Ammon's horn (tissue), 1 donor: ENCODE measurements at regions not wholly inside any gene's neighbourhood (a gene's known extent, or its start where the extent isn't known, plus 50 kb on each side); places are given as distances from the start of the nearest gene placed in this dataset.
"Not testable (repeated sequence)": the region's sequence is repeated elsewhere in the genome, so short reads cannot be mapped to it uniquely, and the experiment has no call there.

Source experiments
- DNase-seq: peaks from one replicate; pipeline ENCODE4 v3.0.0-alpha.2; 2016; ENCODE audit warnings: low spot score

DNA sequence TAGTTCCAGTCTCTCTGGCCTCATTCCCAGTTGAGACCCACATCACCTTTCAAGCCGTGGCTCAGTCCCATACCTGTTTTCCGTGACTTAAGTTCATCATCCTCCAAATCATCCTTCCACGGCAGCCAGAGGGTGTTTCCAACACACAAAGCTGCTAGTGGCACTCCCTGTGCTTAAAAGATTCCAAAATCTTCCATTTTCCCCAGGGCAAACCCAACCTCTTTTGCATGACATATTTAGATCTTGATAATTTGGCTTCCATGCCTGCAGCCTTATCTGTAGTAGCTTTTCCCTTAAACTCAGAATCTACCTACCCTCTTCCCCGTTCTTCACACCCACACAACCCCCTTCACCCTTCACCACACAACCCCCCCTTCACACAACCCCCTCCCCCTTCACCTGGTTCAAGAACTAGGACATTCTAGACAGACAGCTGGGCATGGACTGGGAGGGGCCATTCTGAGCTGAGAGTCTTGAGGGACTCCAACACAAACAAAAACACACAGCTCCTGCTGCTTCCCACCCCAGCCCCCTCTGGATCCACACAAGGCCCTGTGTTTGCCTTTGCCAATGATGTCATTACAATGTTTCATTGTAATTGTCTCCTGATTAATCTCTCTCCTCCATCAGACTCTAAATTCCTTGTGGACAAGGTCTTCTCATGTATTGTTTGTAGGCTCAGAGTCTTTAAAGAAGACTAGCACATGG lies 268.2 kb downstream of the SH3GL2 start:
- DNase-seq: no peak

DNA sequence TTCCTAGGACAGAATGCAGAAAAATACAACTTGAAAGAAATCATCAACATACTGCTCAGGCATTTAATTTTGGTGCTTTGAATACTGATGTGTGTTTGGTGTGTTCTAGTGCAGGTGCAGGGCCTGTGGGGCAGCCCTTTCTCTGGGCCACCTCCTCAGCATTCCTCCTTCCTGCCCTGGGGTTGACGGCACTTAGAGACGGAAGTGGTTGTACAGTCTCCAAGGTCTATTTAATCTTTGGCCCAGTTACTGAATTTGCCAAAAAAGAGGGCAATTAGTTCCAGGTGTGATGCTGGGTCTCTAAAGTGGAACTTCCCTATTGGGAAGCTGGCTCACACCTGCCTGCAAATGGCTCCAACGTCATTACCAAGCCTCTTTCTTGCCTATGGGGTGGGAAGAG lies 269.0 kb downstream of the SH3GL2 start:
- DNase-seq: no peak

DNA sequence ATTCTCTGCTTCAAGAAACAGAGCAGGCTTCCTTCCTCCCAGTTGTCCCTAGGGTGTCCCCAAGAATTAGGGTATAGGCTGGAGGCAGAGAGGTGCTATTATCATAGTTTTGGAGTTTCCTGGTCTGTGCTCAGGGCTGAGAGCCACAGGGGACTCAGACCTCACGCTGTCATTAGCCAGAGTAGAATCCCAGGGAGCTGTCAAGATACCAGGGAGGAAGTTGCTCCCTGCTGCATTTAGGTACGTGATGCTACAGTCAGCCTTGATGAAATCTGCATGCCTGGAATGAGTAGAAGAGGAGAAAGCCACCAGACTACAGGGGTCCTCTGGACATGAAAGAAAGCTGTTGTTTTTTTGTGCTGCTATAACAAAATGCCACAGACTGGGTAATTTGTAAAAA lies 273.2 kb downstream of the SH3GL2 start:
- DNase-seq: no peak

DNA sequence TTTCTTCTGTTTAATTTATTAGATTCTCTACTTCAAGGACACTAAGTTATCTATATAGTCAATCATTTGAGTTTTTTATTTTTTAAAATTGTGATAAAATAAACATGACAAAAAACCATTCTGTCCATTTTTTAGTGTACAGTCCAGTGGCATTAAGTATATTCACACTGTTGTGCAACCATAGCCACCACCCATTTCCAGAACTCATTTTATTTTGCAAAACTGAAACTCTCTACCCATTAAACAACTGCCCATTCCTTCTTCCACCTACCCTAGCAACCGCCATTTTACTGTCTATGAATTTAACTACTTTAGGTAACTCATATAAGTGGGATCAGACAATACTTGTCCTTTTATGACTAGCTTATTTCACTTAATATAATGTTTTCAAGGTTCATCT lies 275.6 kb downstream of the SH3GL2 start:
- no peak for DNase-seq

DNA sequence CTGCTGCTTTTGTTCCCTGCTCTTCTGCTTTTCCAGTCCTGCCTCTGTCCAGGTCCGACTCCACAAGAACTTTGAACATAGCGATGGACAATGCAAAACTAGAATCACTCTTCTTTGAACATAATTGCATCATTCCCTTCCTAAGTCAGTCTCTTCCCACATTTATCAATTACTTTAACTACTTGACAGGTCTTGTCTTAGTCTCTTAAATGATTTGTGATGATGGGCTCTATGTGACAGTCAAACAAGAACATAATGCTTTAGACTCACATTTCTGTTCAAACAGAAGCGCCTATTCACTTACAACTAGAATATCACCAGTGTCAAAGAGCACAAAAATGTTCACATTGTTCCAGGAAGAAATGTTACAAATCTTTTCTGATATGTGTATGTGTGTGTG lies 278.1 kb downstream of the SH3GL2 start:
- no peak for DNase-seq

DNA sequence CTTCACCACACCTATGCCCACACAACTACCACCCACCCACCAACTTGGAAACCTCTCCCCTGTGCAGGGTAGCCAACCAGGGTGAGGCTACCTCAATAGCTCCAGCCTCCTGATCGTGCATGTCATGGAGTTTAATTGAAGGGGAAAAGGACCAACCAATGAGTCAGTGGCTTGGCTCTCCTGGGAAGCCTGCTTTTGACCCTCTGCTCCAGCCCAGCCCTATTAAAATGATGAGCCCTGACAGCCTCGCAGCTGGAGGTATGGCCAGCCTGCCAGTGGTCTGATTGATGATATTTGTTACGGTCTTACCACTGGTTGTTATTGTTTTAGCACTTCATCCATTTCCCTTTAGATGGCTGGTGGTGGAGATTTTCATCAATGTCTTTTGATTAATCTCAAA lies 280.4 kb downstream of the SH3GL2 start:
- no peak for DNase-seq

DNA sequence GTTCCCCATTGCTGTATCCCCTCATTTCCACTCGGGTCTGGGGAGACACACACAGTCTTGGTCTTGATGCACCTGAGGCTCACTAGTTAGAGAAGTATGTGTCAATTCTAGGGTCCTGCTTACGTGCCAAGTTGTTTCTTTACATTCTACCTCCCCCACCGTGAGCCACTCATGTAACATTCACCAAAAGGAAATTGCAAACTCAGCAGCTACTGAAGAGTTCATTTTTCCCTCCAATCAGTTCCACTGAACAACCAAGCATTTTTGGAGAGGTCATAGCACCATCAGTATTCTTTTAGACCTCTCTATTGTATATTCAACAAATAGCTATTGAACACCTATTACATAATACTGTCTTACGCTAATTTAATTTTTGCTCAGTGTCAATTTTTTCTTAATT lies 281.1 kb downstream of the SH3GL2 start:
- DNase-seq: no peak

DNA sequence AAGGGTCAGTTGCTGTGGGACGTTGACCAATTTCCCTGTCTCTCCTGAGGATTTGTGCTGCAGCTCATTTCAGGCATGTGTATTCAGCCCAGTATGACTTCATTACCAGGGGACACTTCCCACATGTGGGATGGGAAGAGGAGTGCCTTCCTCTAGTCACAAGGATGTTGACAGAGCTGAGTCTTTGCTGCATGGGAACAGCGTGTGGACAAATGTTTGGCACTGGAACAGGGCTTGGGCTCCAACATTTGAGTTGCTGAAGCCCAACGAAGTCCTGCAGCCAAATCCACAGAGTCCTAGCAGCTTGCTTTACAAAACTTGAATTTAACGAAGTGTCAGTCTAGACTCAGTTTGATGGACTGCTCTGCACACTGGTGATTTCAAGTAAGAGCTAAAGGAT lies 283.2 kb downstream of the SH3GL2 start:
- no peak for DNase-seq

DNA sequence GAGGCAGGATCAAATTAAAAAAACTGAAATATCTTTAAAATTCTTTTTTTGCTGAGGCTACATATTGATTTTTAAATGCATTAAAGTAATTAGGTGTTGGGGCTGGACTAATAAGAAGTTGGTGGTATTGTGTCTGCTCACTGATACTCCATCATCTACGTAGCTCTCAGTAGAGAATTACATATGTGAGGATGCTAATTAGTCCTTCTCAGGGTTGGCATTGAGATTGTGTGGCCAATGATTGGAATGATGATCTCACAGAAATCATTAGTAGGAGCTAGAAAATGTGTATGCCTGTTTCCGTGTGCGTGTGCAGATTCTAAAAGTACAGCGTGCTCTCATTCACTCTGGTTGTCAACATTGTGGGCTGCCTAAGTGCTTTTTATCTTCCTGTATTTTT lies 283.8 kb downstream of the SH3GL2 start:
- peak; percentile 7 for DNase-seq

DNA sequence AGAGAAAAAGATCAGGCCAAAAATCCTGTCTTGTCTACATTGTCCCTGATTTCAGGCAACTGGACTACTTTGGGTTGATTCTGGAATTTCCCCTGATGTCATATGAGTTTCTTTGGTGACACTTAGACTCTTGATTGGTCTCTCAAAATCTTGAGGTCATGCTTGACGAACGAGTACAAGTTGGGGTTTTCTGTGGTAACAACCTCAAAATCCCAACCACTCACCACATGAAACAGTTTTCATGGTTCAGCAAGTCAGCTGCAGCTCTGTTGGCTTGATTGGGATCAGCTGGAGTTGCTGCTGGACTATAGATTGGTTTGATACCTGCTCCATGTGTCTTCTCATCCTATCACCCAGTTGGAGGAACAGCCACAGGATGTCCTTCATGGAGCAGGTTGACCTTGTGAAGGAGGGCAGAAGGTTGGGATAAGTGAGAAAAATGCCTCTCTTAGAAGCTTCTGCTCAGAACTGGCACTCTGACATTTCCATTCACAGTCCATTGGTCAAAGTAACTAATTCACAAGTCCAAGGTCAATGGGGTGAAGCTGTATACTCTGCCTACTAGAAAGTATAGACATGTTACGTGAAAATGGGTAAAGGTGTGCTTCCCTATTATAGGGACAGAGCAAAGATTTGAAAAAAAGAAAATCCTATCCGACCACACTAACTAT lies 284.5 kb downstream of the SH3GL2 start:
- DNase-seq: no peak

DNA sequence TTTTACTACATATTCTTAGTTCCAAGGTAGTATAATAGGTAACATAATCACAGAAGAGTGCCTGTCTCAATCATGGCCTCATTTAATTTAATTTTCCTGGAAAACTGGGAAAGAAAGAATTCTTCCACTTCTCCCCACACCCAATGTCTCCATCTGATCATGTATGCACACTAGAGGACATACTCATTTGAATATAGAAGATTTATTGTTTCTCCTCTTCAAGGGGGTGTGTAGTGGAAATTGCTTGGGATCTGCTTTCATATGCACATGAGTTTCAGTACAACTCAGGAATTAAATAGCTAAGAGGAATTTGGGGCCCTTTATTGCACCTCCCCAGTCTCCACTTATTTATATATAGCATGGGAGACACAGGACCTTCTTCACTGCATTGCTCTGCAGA lies 285.1 kb downstream of the SH3GL2 start:
- DNase-seq: no peak

DNA sequence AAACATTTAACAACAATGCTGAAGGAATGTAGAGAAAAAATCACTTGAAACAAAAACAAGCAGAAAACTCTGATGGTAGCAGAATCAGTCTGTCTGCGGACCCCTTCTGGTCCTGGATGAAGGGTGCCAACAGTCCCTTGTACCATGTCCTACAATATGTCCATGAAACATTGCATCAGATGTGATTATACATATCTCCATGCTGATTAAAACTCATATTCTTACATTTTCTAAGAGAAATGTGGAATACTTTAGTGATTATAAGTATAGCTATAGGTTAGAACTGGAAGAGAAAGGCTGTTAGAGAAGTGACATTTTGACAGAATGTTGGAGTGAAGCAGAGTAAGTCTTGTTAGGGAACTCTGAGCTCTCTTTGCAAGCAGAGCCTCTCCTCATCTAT lies 286.1 kb downstream of the SH3GL2 start:
- DNase-seq: no peak

DNA sequence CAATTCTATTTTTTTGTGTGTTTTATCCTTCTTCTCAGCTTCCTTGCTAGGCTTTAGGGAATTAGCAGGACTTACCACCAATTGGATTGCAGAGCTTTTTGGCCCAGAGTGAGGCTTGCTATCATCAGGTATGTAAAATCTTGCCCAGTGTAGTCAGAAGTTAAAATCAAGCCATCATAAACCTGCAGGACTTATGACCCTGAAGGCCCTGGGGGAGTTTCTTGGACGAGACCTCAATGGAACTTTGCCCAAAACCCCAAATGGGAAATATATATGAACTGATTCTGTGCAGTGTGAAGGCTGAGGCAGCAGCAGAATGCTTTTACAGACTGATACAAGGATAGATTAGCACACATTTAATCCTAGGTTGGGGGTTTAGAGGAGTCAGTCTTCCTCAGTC lies 287.0 kb downstream of the SH3GL2 start:
- no peak for DNase-seq

DNA sequence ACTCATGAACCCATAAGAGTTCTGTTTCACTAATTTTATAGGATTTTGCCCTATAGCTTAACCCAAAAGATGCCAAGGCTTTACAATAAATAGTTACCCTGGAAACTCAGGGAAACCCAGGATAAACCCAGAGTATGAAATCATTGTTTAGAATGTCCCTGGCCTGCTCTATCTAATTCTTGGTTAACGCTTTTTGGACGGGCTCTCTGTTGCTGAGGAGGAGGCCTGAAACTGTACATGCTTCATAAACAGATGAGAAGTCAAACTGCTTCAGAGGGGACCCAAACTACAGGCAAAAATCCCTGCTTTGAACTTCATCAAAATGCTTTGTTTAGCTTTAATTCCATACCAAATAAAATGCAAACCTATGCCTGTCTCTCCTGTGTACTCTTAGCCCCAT lies 291.9 kb downstream of the SH3GL2 start:
- DNase-seq: no peak

DNA sequence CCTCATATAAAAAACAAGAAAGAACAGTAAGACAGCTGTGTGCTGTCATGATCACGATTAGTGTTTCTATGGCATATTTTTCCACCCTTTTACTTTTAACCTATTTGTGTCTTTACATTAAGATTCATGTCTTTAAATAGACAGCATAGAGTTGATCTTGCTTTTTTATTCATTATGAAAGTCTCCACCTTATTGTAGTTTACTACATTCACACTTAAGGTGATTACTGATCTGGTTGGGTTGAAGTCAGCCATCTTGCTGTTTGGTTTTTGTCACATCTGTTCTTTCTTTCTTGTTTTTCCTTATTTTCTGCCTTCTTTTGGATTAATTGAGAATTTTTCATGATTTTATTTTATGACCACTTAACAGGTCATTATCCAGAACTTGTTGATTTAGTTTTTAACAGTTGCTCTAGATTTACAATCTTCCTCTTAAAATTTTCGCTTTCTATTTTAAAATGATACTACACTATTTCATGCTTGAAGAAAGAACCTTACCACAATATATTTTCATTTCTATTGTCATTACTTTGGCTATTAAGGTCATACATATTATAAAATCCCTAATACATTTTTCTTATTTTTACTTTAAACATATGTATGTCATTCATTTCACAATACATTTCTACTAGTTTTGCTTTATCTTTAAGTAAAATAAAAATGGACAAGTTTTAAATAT lies 292.5 kb downstream of the SH3GL2 start:
- DNase-seq: no peak

DNA sequence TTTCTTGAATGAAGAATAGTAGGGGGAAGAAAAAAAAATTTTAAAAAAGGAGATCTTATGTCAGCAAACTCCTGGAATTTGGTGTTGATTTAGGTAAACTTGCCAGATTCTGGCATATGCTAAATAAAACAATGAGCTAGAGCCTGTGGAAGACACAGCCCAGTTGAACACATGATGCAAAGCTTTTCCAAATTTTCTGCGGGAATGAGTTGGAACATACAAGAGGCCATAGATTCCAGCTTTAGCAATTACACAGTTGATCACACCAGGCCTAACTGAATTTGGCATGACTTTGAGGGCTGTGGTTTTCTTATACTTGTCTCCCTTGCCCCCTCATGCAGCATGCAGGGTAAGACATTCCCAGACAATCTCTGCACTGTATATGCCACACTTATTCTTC lies 297.0 kb downstream of the SH3GL2 start:
- no peak for DNase-seq

DNA sequence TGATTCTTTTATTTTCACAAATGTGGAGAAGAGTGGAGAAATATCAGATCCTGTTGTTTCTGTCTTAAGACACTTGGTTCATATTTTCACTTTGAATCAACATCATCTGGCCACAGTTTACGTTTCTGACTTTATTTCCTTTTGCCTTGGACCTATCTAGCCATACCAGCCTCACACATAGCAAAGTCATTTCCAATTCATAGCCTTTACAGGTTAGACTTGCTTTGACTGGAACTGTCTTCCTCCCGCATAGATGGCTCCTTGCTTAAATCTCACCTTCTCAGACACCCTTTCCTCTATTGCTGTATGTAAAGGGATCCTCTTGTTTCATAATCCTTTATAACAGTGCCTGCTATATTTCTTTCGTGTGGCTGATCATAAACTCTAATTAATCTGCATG lies 297.8 kb downstream of the SH3GL2 start:
- no peak for DNase-seq

DNA sequence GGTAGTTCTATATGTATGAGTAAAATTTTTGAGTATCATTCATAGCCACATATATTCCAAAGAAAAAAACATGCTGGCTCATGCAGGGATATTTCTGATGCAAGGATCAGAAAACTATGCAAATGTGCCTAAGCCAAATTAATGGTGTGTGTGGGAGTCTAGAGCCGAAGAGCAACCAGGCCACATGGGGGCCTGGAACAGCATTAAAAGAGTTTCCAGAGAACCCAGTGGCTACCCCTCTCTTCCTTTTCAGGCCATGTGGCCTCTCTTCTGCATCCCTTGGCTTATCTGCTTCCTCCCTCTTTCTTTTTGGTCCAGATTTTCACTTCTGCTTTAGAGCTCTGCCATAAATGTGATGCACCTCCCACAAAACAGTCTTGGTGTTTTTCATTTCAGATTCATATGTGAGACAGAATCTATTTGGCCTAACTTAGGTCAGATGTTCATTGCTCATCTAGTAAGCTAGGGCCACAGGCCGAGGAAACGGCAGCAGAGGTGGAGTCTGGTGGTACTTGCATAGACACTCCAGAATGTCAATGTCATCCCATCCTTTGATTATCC lies 300.0 kb downstream of the SH3GL2 start:
- DNase-seq: no peak

DNA sequence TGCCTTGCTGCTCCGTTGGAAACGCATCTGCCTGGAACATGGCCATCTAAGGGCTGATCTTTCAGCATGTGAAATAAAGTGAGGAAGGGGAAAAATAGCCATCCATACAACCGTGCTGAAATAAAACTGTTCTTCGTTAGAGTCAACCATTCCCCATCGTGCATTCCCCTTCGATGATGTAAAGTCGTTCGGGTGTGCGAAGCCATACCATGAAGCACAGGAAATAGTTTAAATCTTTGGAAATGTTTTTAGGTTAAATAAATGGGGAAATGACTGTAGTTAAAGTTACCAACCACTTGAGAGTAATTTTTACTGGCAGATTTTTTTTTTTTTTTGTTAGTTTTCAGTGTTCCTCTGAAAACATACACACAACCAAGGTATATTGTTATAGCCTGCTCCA lies 302.5 kb downstream of the SH3GL2 start:
- DNase-seq: no peak

DNA sequence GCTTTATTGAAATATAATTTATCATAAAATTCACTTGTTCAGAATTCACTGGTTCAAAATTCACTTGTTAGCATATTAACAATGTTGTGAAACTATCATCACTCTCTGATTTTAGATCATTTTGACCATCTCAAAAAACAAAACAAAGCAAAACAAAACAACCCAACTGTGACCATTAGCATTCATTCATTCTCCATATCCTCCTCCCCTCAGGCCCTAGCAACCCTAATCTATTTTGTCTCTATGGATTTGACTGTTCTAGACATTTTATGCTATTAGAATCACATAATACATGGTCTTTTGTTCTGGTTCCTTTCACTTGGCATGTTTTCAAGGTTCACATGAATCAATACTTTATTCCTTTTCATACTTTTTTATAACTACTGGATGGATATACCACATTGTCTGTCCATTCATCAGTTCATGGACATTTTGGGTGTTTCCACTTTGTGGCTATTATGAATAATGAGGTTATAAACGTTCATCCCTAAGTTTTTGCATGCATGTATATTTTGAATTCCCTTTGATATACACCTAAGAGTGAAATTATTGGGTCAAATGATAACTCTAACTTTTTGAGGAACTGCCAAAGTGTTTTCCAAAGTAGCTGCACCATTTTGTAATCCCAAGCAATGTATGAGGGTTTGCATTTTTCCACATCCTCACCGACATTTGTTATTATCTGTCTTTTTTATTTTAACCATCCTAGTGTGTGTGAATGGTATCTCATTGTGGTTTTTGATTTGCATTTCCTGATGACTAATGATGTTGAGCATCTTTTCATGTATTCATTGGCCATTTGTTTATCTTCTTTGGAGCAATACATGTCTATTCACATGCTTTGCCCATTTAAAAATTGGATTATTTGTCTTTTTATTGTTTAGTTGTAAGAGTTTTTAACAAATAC lies 304.1 kb downstream of the SH3GL2 start:
- no peak for DNase-seq

DNA sequence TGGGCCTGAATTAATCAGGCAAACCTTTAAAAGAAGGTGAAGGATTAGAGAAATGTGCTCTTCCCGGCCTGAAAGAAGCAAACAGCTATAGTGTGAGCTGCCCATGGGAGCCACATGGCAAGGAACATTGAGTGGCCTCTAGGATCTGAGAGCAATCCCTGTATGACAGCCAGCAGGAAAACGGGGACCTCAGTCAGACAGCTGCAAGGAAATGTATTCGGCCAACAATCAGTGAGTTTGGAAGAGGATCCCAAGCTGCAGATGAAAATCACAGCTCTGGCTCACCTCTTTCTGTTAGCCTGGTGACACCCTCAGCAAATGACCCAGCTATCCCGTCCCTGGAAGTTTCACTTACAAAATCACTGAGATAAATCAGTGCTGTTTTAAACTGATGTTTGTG lies 309.2 kb downstream of the SH3GL2 start:
- DNase-seq: no peak

DNA sequence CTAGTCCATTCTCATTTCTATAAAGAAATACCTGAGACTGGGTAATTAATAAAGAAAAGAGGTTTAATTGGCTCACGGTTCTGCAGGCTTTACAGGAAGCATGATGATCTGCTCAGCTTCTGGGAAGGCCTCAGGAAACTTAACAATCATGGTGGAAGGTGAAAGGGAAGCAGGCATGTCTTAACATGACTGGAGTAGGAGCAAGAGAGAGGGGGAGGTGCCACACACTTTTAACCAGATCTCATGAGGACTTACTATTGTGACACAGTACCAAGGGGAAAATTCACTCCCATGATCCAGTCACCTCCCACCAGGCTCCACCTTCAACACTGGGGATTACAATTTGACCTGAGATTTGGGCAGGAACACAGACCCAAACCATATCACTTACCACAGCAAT lies 310.1 kb downstream of the SH3GL2 start:
- DNase-seq: not testable (repeated sequence)
